ENCODE measurements at regions not wholly inside any gene's neighbourhood (a gene's known extent, or its start where the extent isn't known, plus 50 kb on each side); places are given as distances from the start of the nearest gene placed in this dataset.

DNA sequence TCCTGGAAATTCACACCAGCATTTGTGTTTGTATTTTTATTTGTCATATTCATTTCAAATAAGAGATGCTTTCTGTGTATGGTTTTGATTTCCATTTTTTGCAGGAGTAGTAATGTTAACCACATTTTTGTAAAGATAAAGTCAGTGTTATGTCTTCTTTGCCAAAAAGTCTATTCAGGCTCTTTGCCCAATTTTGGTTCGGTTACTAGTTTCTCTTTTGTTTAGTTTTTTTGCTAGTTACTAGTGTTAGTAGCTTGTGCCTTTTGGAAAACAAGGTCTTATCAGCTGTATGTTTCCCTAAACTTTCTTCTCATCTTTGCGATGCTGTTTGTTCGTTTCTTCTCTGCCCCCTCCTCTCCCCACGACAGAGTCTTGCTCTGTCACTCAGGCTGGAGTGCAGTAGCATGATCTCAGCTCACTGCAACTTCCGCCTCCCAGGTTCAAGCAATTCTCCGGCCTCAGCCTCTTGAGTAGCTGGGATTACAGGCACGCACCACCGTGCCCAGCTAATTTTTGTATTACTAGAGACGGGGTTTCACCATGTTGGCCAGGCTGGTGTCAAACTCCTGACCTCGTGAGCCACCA is 112.3 kb upstream of the GRK3 start:
- TF ChIP-seq, protein P1, sequence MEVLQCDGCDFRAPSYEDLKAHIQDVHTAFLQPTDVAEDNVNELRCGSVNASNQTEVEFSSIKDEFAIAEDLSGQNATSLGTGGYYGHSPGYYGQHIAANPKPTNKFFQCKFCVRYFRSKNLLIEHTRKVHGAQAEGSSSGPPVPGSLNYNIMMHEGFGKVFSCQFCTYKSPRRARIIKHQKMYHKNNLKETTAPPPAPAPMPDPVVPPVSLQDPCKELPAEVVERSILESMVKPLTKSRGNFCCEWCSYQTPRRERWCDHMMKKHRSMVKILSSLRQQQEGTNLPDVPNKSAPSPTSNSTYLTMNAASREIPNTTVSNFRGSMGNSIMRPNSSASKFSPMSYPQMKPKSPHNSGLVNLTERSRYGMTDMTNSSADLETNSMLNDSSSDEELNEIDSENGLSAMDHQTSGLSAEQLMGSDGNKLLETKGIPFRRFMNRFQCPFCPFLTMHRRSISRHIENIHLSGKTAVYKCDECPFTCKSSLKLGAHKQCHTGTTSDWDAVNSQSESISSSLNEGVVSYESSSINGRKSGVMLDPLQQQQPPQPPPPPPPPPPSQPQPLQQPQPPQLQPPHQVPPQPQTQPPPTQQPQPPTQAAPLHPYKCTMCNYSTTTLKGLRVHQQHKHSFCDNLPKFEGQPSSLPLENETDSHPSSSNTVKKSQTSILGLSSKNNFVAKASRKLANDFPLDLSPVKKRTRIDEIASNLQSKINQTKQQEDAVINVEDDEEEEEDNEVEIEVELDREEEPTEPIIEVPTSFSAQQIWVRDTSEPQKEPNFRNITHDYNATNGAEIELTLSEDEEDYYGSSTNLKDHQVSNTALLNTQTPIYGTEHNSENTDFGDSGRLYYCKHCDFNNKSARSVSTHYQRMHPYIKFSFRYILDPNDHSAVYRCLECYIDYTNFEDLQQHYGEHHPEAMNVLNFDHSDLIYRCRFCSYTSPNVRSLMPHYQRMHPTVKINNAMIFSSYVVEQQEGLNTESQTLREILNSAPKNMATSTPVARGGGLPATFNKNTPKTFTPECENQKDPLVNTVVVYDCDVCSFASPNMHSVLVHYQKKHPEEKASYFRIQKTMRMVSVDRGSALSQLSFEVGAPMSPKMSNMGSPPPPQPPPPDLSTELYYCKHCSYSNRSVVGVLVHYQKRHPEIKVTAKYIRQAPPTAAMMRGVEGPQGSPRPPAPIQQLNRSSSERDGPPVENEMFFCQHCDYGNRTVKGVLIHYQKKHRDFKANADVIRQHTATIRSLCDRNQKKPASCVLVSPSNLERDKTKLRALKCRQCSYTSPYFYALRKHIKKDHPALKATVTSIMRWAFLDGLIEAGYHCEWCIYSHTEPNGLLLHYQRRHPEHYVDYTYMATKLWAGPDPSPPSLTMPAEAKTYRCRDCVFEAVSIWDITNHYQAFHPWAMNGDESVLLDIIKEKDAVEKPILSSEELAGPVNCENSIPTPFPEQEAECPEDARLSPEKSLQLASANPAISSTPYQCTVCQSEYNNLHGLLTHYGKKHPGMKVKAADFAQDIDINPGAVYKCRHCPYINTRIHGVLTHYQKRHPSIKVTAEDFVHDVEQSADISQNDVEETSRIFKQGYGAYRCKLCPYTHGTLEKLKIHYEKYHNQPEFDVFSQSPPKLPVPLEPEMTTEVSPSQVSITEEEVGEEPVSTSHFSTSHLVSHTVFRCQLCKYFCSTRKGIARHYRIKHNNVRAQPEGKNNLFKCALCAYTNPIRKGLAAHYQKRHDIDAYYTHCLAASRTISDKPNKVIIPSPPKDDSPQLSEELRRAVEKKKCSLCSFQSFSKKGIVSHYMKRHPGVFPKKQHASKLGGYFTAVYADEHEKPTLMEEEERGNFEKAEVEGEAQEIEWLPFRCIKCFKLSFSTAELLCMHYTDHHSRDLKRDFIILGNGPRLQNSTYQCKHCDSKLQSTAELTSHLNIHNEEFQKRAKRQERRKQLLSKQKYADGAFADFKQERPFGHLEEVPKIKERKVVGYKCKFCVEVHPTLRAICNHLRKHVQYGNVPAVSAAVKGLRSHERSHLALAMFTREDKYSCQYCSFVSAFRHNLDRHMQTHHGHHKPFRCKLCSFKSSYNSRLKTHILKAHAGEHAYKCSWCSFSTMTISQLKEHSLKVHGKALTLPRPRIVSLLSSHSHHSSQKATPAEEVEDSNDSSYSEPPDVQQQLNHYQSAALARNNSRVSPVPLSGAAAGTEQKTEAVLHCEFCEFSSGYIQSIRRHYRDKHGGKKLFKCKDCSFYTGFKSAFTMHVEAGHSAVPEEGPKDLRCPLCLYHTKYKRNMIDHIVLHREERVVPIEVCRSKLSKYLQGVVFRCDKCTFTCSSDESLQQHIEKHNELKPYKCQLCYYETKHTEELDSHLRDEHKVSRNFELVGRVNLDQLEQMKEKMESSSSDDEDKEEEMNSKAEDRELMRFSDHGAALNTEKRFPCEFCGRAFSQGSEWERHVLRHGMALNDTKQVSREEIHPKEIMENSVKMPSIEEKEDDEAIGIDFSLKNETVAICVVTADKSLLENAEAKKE (CRISPR knock-in tag; IDR thresholded peaks at IDR 0.05) = no peak
- TF ChIP-seq, protein P2, sequence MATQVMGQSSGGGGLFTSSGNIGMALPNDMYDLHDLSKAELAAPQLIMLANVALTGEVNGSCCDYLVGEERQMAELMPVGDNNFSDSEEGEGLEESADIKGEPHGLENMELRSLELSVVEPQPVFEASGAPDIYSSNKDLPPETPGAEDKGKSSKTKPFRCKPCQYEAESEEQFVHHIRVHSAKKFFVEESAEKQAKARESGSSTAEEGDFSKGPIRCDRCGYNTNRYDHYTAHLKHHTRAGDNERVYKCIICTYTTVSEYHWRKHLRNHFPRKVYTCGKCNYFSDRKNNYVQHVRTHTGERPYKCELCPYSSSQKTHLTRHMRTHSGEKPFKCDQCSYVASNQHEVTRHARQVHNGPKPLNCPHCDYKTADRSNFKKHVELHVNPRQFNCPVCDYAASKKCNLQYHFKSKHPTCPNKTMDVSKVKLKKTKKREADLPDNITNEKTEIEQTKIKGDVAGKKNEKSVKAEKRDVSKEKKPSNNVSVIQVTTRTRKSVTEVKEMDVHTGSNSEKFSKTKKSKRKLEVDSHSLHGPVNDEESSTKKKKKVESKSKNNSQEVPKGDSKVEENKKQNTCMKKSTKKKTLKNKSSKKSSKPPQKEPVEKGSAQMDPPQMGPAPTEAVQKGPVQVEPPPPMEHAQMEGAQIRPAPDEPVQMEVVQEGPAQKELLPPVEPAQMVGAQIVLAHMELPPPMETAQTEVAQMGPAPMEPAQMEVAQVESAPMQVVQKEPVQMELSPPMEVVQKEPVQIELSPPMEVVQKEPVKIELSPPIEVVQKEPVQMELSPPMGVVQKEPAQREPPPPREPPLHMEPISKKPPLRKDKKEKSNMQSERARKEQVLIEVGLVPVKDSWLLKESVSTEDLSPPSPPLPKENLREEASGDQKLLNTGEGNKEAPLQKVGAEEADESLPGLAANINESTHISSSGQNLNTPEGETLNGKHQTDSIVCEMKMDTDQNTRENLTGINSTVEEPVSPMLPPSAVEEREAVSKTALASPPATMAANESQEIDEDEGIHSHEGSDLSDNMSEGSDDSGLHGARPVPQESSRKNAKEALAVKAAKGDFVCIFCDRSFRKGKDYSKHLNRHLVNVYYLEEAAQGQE (IDR thresholded peaks at IDR 0.05; ENCODE audit: unreplicated experiment) = no peak
- TF ChIP-seq CREB1 (CRISPR knock-in tag; IDR thresholded peaks at IDR 0.05; ENCODE audit: low read depth) (no peak), EZH2phosphoT487 (IDR thresholded peaks at IDR 0.05; ENCODE audit: unreplicated experiment) (no peak), STAT1 (IDR thresholded peaks at IDR 0.05; ENCODE audit: unreplicated experiment) (no peak), POLR2AphosphoS5 (IDR thresholded peaks at IDR 0.05; ENCODE audit: low read depth) (no peak), ZNF114 (CRISPR knock-in tag; IDR thresholded peaks at IDR 0.05) (no peak), JUNB (IDR thresholded peaks at IDR 0.05; ENCODE audit: unreplicated experiment) (no peak), NANOG (IDR thresholded peaks at IDR 0.05; ENCODE audit: borderline replicate concordance) (no peak)
- TF ChIP-seq, protein P3, sequence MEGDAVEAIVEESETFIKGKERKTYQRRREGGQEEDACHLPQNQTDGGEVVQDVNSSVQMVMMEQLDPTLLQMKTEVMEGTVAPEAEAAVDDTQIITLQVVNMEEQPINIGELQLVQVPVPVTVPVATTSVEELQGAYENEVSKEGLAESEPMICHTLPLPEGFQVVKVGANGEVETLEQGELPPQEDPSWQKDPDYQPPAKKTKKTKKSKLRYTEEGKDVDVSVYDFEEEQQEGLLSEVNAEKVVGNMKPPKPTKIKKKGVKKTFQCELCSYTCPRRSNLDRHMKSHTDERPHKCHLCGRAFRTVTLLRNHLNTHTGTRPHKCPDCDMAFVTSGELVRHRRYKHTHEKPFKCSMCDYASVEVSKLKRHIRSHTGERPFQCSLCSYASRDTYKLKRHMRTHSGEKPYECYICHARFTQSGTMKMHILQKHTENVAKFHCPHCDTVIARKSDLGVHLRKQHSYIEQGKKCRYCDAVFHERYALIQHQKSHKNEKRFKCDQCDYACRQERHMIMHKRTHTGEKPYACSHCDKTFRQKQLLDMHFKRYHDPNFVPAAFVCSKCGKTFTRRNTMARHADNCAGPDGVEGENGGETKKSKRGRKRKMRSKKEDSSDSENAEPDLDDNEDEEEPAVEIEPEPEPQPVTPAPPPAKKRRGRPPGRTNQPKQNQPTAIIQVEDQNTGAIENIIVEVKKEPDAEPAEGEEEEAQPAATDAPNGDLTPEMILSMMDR (conservative IDR thresholded peaks at IDR 0.05; ENCODE audit: low read depth in 2 of 2) = no peak
- H3K4me3 ChIP-seq = no peak overlapping the region
- no peaks in the 10 kb centered on the region for H3K27me3 ChIP-seq (ENCODE audit: insufficient read depth)
- DNase-seq (ENCODE audit: low spot score) = no peak
- Mint-ChIP-seq H3K27ac (peak overlapping the region; percentile 14), H3K4me1 (peaks cover 18% of the 10 kb centered on the region), H3K36me3 (ENCODE audit: low read depth) (peaks cover 22% of the 10 kb centered on the region), H3K4me3 (no peak overlapping the region), H3K27me3 (ENCODE audit: insufficient read depth, low read depth, poor library complexity) (peaks cover 9% of the 10 kb centered on the region), H3K9me3 (no peaks in the 10 kb centered on the region; the same call in 2 of the 3 replicates)
- H3F3A ChIP-seq (replicated peaks; ENCODE audit: low read depth) = peaks cover 3% of the 10 kb centered on the region; the same call in 1 of the 2 replicates
- H3K36me3 ChIP-seq (ENCODE audit: insufficient read depth) = peaks cover 7% of the 10 kb centered on the region; the same call in 1 of the 2 replicates
- no peak for ATAC-seq
- peaks cover 59% of the 10 kb centered on the region for H4K20me1 ChIP-seq (replicated peaks; ENCODE audit: insufficient read depth)
- peaks cover 83% of the 10 kb centered on the region for H3K79me2 ChIP-seq (replicated peaks; ENCODE audit: insufficient read depth)
- no peak overlapping the region for H2AFZ ChIP-seq
- peaks cover 15% of the 10 kb centered on the region; the same call in 1 of the 2 replicates for H3K4me1 ChIP-seq (ENCODE audit: insufficient read depth)
- no peak overlapping the region for H3K4me2 ChIP-seq
- peak overlapping the region; percentile 51; the same call in 1 of the 2 replicates for H3K27ac ChIP-seq (ENCODE audit: low read depth)
- no peaks in the 10 kb centered on the region for H3K9me2 ChIP-seq (ENCODE audit: insufficient read depth)

All from GM23338 (cell line).